Activated T-helper 1 cell treated with anti-CD3 and anti-CD28 coated beads, Interleukin-12 subunit alpha, Interleukin-12 subunit beta, Interleukin-2, Interleukin-4 antibody, amounts not matched to agents 30 ng/mL and 10 ng/mL and 1 ng/mL, durations not matched to agents 14 hours and 24 hours and 36 hours (primary cell): ENCODE measurements at regions not wholly inside any gene's neighbourhood (a gene's known extent, or its start where the extent isn't known, plus 50 kb on each side); places are given as distances from the start of the nearest gene placed in this dataset.

Experiments
- DNase-seq: peaks from one replicate; pipeline ENCODE4 v3.0.0; 2021; ENCODE audit warnings: low spot score
- H3K27ac Mint-ChIP-seq: one replicate; pipeline ENCODE4 v1.8.0; 2021; ENCODE audit warnings: mild to moderate bottlenecking, mixed read lengths
- H3K27me3 Mint-ChIP-seq: one replicate; pipeline ENCODE4 v1.8.0; 2022; ENCODE audit warnings: mild to moderate bottlenecking, moderate library complexity, mixed read lengths; ENCODE audit not compliant: insufficient read depth
- H3K36me3 Mint-ChIP-seq: one replicate; pipeline ENCODE4 v1.8.0; 2021; ENCODE audit warnings: low read depth, mixed read lengths
- H3K4me1 Mint-ChIP-seq: one replicate; pipeline ENCODE4 v1.8.0; 2021; ENCODE audit warnings: low read depth, mixed read lengths
- H3K4me3 Mint-ChIP-seq: one replicate; pipeline ENCODE4 v1.8.0; 2021; ENCODE audit warnings: mild to moderate bottlenecking, moderate library complexity, mixed read lengths
- H3K9me3 Mint-ChIP-seq: one replicate; pipeline ENCODE4 v1.8.0; 2021; ENCODE audit warnings: mixed read lengths
- intact Hi-C: fragments of 100-400 bp; cut with micrococcal nuclease; formaldehyde crosslinking; loops from one replicate; pipeline ENCODE4 v1.15.1; 2024

- H3K27ac Mint-ChIP-seq: no peak overlapping the region
- H3K36me3 Mint-ChIP-seq: no peaks in the 10 kb centered on the region
- no peaks in the 10 kb centered on the region for H3K27me3 Mint-ChIP-seq
- intact Hi-C loops: no loop called here
- no peaks in the 10 kb centered on the region for H3K9me3 Mint-ChIP-seq
- no peak for DNase-seq
- H3K4me3 Mint-ChIP-seq: no peak overlapping the region
- no peaks in the 10 kb centered on the region for H3K4me1 Mint-ChIP-seq
Observed at GRCh38 chr1:82511441-82511840, 710.7 kb downstream of the ADGRL2 start.

- Mint-ChIP-seq H3K27me3 (no peaks in the 10 kb centered on the region), H3K4me3 (no peak overlapping the region), H3K27ac (no peak overlapping the region), H3K36me3 (no peaks in the 10 kb centered on the region), H3K4me1 (no peaks in the 10 kb centered on the region), H3K9me3 (no peaks in the 10 kb centered on the region)
- intact Hi-C loops: no loop called here
- DNase-seq: no peak
Observed at GRCh38 chr1:82510431-82510830, 709.7 kb downstream of the ADGRL2 start.

GRCh38 chr1:82507011-82507410, 706.3 kb downstream of the ADGRL2 start:
- Mint-ChIP-seq H3K27me3 (no peaks in the 10 kb centered on the region), H3K9me3 (no peaks in the 10 kb centered on the region), H3K27ac (no peak overlapping the region), H3K4me1 (no peaks in the 10 kb centered on the region), H3K4me3 (no peak overlapping the region), H3K36me3 (no peaks in the 10 kb centered on the region)
- DNase-seq: no peak
- intact Hi-C loops: no loop called here

- Mint-ChIP-seq H3K9me3 (no peaks in the 10 kb centered on the region), H3K4me1 (no peaks in the 10 kb centered on the region), H3K27ac (no peak overlapping the region), H3K4me3 (no peak overlapping the region), H3K27me3 (no peaks in the 10 kb centered on the region), H3K36me3 (no peaks in the 10 kb centered on the region)
- DNase-seq: no peak
- intact Hi-C loops: no loop called here
Observed at GRCh38 chr1:82503822-82504221, 703.1 kb downstream of the ADGRL2 start.

GRCh38 chr1:82499022-82499421, 698.3 kb downstream of the ADGRL2 start:
- Mint-ChIP-seq H3K4me3 (no peak overlapping the region), H3K4me1 (no peaks in the 10 kb centered on the region), H3K9me3 (peaks cover 27% of the 10 kb centered on the region), H3K36me3 (no peaks in the 10 kb centered on the region), H3K27ac (no peak overlapping the region), H3K27me3 (no peaks in the 10 kb centered on the region)
- no peak for DNase-seq
- intact Hi-C loops: no loop called here

GRCh38 chr1:82494117-82494516, 693.4 kb downstream of the ADGRL2 start:
- H3K27me3 Mint-ChIP-seq: no peaks in the 10 kb centered on the region
- H3K27ac Mint-ChIP-seq: no peak overlapping the region
- intact Hi-C loops: no loop called here
- no peak for DNase-seq
- H3K9me3 Mint-ChIP-seq: peaks cover 36% of the 10 kb centered on the region
- no peaks in the 10 kb centered on the region for H3K4me1 Mint-ChIP-seq
- H3K4me3 Mint-ChIP-seq: no peak overlapping the region
- no peaks in the 10 kb centered on the region for H3K36me3 Mint-ChIP-seq

GRCh38 chr1:82492159-82492558, 691.4 kb downstream of the ADGRL2 start:
- no peaks in the 10 kb centered on the region for H3K4me1 Mint-ChIP-seq

GRCh38 chr1:82491301-82492048, 690.7 kb downstream of the ADGRL2 start:
- H3K4me3 Mint-ChIP-seq: no peak overlapping the region
- H3K9me3 Mint-ChIP-seq: peaks cover 26% of the 10 kb centered on the region
- intact Hi-C loops: no loop called here
- H3K27ac Mint-ChIP-seq: no peak overlapping the region
- H3K27me3 Mint-ChIP-seq: no peaks in the 10 kb centered on the region
- no peaks in the 10 kb centered on the region for H3K36me3 Mint-ChIP-seq
- DNase-seq: no peak
- H3K4me1 Mint-ChIP-seq: no peaks in the 10 kb centered on the region

More at GRCh38 chr1:82492159-82492558, 691.4 kb downstream of the ADGRL2 start:
- H3K27me3 Mint-ChIP-seq: no peaks in the 10 kb centered on the region
- no peak overlapping the region for H3K4me3 Mint-ChIP-seq
- no peak for DNase-seq
- no peaks in the 10 kb centered on the region for H3K36me3 Mint-ChIP-seq
- H3K9me3 Mint-ChIP-seq: peaks cover 32% of the 10 kb centered on the region
- intact Hi-C loops: no loop called here
- H3K27ac Mint-ChIP-seq: no peak overlapping the region

- Mint-ChIP-seq H3K36me3 (no peaks in the 10 kb centered on the region), H3K4me3 (no peak overlapping the region), H3K4me1 (no peaks in the 10 kb centered on the region), H3K27ac (no peak overlapping the region), H3K9me3 (peaks cover 3% of the 10 kb centered on the region), H3K27me3 (no peaks in the 10 kb centered on the region)
- intact Hi-C loops: no loop called here
- DNase-seq: no peak
Observed at GRCh38 chr1:82487778-82488177, 687.0 kb downstream of the ADGRL2 start.

- Mint-ChIP-seq H3K9me3 (peaks cover 3% of the 10 kb centered on the region), H3K27me3 (no peaks in the 10 kb centered on the region), H3K4me3 (no peak overlapping the region), H3K27ac (no peak overlapping the region), H3K4me1 (no peaks in the 10 kb centered on the region), H3K36me3 (no peaks in the 10 kb centered on the region)
- DNase-seq: no peak
- intact Hi-C loops: no loop called here
Observed at GRCh38 chr1:82486969-82487368, 686.2 kb downstream of the ADGRL2 start.

- H3K27me3 Mint-ChIP-seq: no peaks in the 10 kb centered on the region
- H3K27ac Mint-ChIP-seq: no peak overlapping the region
- peaks cover 3% of the 10 kb centered on the region for H3K9me3 Mint-ChIP-seq
- no peak overlapping the region for H3K4me3 Mint-ChIP-seq
- no peak for DNase-seq
- intact Hi-C loops: no loop called here
- no peaks in the 10 kb centered on the region for H3K36me3 Mint-ChIP-seq
- no peaks in the 10 kb centered on the region for H3K4me1 Mint-ChIP-seq
Observed at GRCh38 chr1:82486468-82486867, 685.7 kb downstream of the ADGRL2 start.

GRCh38 chr1:82485591-82486369, 685.0 kb downstream of the ADGRL2 start:
- H3K4me3 Mint-ChIP-seq: no peak overlapping the region
- H3K9me3 Mint-ChIP-seq: peaks cover 3% of the 10 kb centered on the region
- intact Hi-C loops: no loop called here
- no peak for DNase-seq
- no peaks in the 10 kb centered on the region for H3K27me3 Mint-ChIP-seq
- H3K4me1 Mint-ChIP-seq: no peaks in the 10 kb centered on the region
- no peaks in the 10 kb centered on the region for H3K36me3 Mint-ChIP-seq
- H3K27ac Mint-ChIP-seq: no peak overlapping the region

GRCh38 chr1:82483146-82483545, 682.4 kb downstream of the ADGRL2 start:
- Mint-ChIP-seq H3K4me3 (no peak overlapping the region), H3K36me3 (no peaks in the 10 kb centered on the region), H3K27ac (no peak overlapping the region), H3K27me3 (no peaks in the 10 kb centered on the region), H3K4me1 (no peaks in the 10 kb centered on the region), H3K9me3 (no peaks in the 10 kb centered on the region)
- DNase-seq: no peak
- intact Hi-C loops: no loop called here
